ENCODE measurements at regions not wholly inside any gene's neighbourhood (a gene's known extent, or its start where the extent isn't known, plus 50 kb on each side); places are given as distances from the start of the nearest gene placed in this dataset.

- Histone ChIP-seq H3K9me3 (ENCODE audit: control insufficient read depth in 1 of 2, low read length in 2 of 2) (no peaks in the 10 kb centered on the region), H3K9ac (ENCODE audit: low read depth in 1 of 2, low read length in 2 of 2) (peak overlapping the region in 1 of 2 donors; percentile 6), H3K4me1 (ENCODE audit: control insufficient read depth in 1 of 2, insufficient read depth in 2 of 2, low read length in 2 of 2) (peaks cover 40 to 42% of the 10 kb centered on the region in 2 donors), H3K27me3 (ENCODE audit: control insufficient read depth in 1 of 2, insufficient read depth in 2 of 2, low read length in 2 of 2) (no peaks in the 10 kb centered on the region), H3K4me3 (ENCODE audit: low read depth in 1 of 2, low read length in 2 of 2) (peak overlapping the region in 1 of 2 donors; percentile 22), H3K36me3 (ENCODE audit: control insufficient read depth in 1 of 2, insufficient read depth in 2 of 2, low read length in 2 of 2) (no peaks in the 10 kb centered on the region), H3K27ac (ENCODE audit: low read depth, low read length) (peak overlapping the region; percentile 37)
Measured at GRCh38 chr4:13705521-13706041, 78.1 kb upstream of the BOD1L1 start.

GRCh38 chr4:13706120-13706519 lies 78.6 kb upstream of the BOD1L1 start:
- Histone ChIP-seq H3K4me1 (ENCODE audit: control insufficient read depth in 1 of 2, insufficient read depth in 2 of 2, low read length in 2 of 2) (peaks cover 39 to 41% of the 10 kb centered on the region in 2 donors), H3K9me3 (ENCODE audit: control insufficient read depth in 1 of 2, low read length in 2 of 2) (no peaks in the 10 kb centered on the region), H3K27me3 (ENCODE audit: control insufficient read depth in 1 of 2, insufficient read depth in 2 of 2, low read length in 2 of 2) (no peaks in the 10 kb centered on the region), H3K4me3 (ENCODE audit: low read depth in 1 of 2, low read length in 2 of 2) (no peak overlapping the region), H3K36me3 (ENCODE audit: control insufficient read depth in 1 of 2, insufficient read depth in 2 of 2, low read length in 2 of 2) (no peaks in the 10 kb centered on the region), H3K9ac (ENCODE audit: low read depth in 1 of 2, low read length in 2 of 2) (no peak overlapping the region), H3K27ac (ENCODE audit: low read depth, low read length) (peak overlapping the region; percentile 37)

GRCh38 chr4:13706716-13707115 lies 79.2 kb upstream of the BOD1L1 start:
- H3K4me3 ChIP-seq (ENCODE audit: low read depth in 1 of 2, low read length in 2 of 2), result no peak overlapping the region
- no peak overlapping the region for H3K27ac ChIP-seq (ENCODE audit: low read depth, low read length)
- H3K9me3 ChIP-seq (ENCODE audit: control insufficient read depth in 1 of 2, low read length in 2 of 2), result no peaks in the 10 kb centered on the region
- H3K36me3 ChIP-seq (ENCODE audit: control insufficient read depth in 1 of 2, insufficient read depth in 2 of 2, low read length in 2 of 2), result no peaks in the 10 kb centered on the region
- H3K27me3 ChIP-seq (ENCODE audit: control insufficient read depth in 1 of 2, insufficient read depth in 2 of 2, low read length in 2 of 2), result no peaks in the 10 kb centered on the region
- no peak overlapping the region for H3K9ac ChIP-seq (ENCODE audit: low read depth in 1 of 2, low read length in 2 of 2)
- peaks cover 33 to 35% of the 10 kb centered on the region in 2 donors for H3K4me1 ChIP-seq (ENCODE audit: control insufficient read depth in 1 of 2, insufficient read depth in 2 of 2, low read length in 2 of 2)

GRCh38 chr4:13710246-13710885 lies 82.8 kb upstream of the BOD1L1 start:
- H3K9me3 ChIP-seq (ENCODE audit: control insufficient read depth in 1 of 2, low read length in 2 of 2), result no peaks in the 10 kb centered on the region
- no peaks in the 10 kb centered on the region for H3K36me3 ChIP-seq (ENCODE audit: control insufficient read depth in 1 of 2, insufficient read depth in 2 of 2, low read length in 2 of 2)

GRCh38 chr4:13711233-13711785 lies 83.8 kb upstream of the BOD1L1 start:
- Histone ChIP-seq H3K27me3 (ENCODE audit: control insufficient read depth in 1 of 2, insufficient read depth in 2 of 2, low read length in 2 of 2) (no peaks in the 10 kb centered on the region), H3K9ac (ENCODE audit: low read depth in 1 of 2, low read length in 2 of 2) (no peak overlapping the region)

More at GRCh38 chr4:13710246-13710885, 82.8 kb upstream of the BOD1L1 start:
- Histone ChIP-seq H3K27ac (ENCODE audit: low read depth, low read length) (no peak overlapping the region), H3K4me3 (ENCODE audit: low read depth in 1 of 2, low read length in 2 of 2) (no peak overlapping the region), H3K9ac (ENCODE audit: low read depth in 1 of 2, low read length in 2 of 2) (no peak overlapping the region), H3K4me1 (ENCODE audit: control insufficient read depth in 1 of 2, insufficient read depth in 2 of 2, low read length in 2 of 2) (peaks cover 11 to 12% of the 10 kb centered on the region in 2 donors), H3K27me3 (ENCODE audit: control insufficient read depth in 1 of 2, insufficient read depth in 2 of 2, low read length in 2 of 2) (no peaks in the 10 kb centered on the region)

GRCh38 chr4:13721894-13722293 lies 94.4 kb upstream of the BOD1L1 start:
- no peaks in the 10 kb centered on the region for H3K27me3 ChIP-seq (ENCODE audit: control insufficient read depth in 1 of 2, insufficient read depth in 2 of 2, low read length in 2 of 2)
- peaks cover 6 to 8% of the 10 kb centered on the region in 2 donors for H3K4me1 ChIP-seq (ENCODE audit: control insufficient read depth in 1 of 2, insufficient read depth in 2 of 2, low read length in 2 of 2)
- no peak overlapping the region for H3K27ac ChIP-seq (ENCODE audit: low read depth, low read length)
- no peaks in the 10 kb centered on the region for H3K36me3 ChIP-seq (ENCODE audit: control insufficient read depth in 1 of 2, insufficient read depth in 2 of 2, low read length in 2 of 2)
- no peaks in the 10 kb centered on the region for H3K9me3 ChIP-seq (ENCODE audit: control insufficient read depth in 1 of 2, low read length in 2 of 2)
- H3K4me3 ChIP-seq (ENCODE audit: low read depth in 1 of 2, low read length in 2 of 2), result no peak overlapping the region
- no peak overlapping the region for H3K9ac ChIP-seq (ENCODE audit: low read depth in 1 of 2, low read length in 2 of 2)

More at GRCh38 chr4:13711233-13711785, 83.8 kb upstream of the BOD1L1 start:
- Histone ChIP-seq H3K27ac (ENCODE audit: low read depth, low read length) (no peak overlapping the region), H3K9me3 (ENCODE audit: control insufficient read depth in 1 of 2, low read length in 2 of 2) (no peaks in the 10 kb centered on the region), H3K4me1 (ENCODE audit: control insufficient read depth in 1 of 2, insufficient read depth in 2 of 2, low read length in 2 of 2) (peaks cover 1 to 2% of the 10 kb centered on the region in 2 donors), H3K36me3 (ENCODE audit: control insufficient read depth in 1 of 2, insufficient read depth in 2 of 2, low read length in 2 of 2) (no peaks in the 10 kb centered on the region), H3K4me3 (ENCODE audit: low read depth in 1 of 2, low read length in 2 of 2) (no peak overlapping the region)

- no peak overlapping the region for H3K27ac ChIP-seq (ENCODE audit: low read depth, low read length)
- H3K9ac ChIP-seq (ENCODE audit: low read depth in 1 of 2, low read length in 2 of 2), result no peak overlapping the region
- no peak overlapping the region for H3K4me3 ChIP-seq (ENCODE audit: low read depth in 1 of 2, low read length in 2 of 2)
- peaks cover 6 to 8% of the 10 kb centered on the region in 2 donors for H3K4me1 ChIP-seq (ENCODE audit: control insufficient read depth in 1 of 2, insufficient read depth in 2 of 2, low read length in 2 of 2)
- H3K9me3 ChIP-seq (ENCODE audit: control insufficient read depth in 1 of 2, low read length in 2 of 2), result no peaks in the 10 kb centered on the region
- H3K27me3 ChIP-seq (ENCODE audit: control insufficient read depth in 1 of 2, insufficient read depth in 2 of 2, low read length in 2 of 2), result no peaks in the 10 kb centered on the region
- no peaks in the 10 kb centered on the region for H3K36me3 ChIP-seq (ENCODE audit: control insufficient read depth in 1 of 2, insufficient read depth in 2 of 2, low read length in 2 of 2)
Measured at GRCh38 chr4:13722649-13723048, 95.1 kb upstream of the BOD1L1 start.

- no peak overlapping the region for H3K27ac ChIP-seq (ENCODE audit: low read depth, low read length)
- no peak overlapping the region for H3K9ac ChIP-seq (ENCODE audit: low read depth in 1 of 2, low read length in 2 of 2)
- H3K27me3 ChIP-seq (ENCODE audit: control insufficient read depth in 1 of 2, insufficient read depth in 2 of 2, low read length in 2 of 2), result no peaks in the 10 kb centered on the region
- H3K36me3 ChIP-seq (ENCODE audit: control insufficient read depth in 1 of 2, insufficient read depth in 2 of 2, low read length in 2 of 2), result no peaks in the 10 kb centered on the region
- H3K4me1 ChIP-seq (ENCODE audit: control insufficient read depth in 1 of 2, insufficient read depth in 2 of 2, low read length in 2 of 2), result no peaks in the 10 kb centered on the region
- no peaks in the 10 kb centered on the region for H3K9me3 ChIP-seq (ENCODE audit: control insufficient read depth in 1 of 2, low read length in 2 of 2)
- H3K4me3 ChIP-seq (ENCODE audit: low read depth in 1 of 2, low read length in 2 of 2), result no peak overlapping the region
Measured at GRCh38 chr4:13728761-13729160, 101.2 kb upstream of the BOD1L1 start.

- Histone ChIP-seq H3K36me3 (ENCODE audit: control insufficient read depth in 1 of 2, insufficient read depth in 2 of 2, low read length in 2 of 2) (no peaks in the 10 kb centered on the region), H3K27ac (ENCODE audit: low read depth, low read length) (no peak overlapping the region), H3K4me3 (ENCODE audit: low read depth in 1 of 2, low read length in 2 of 2) (no peak overlapping the region), H3K9ac (ENCODE audit: low read depth in 1 of 2, low read length in 2 of 2) (no peak overlapping the region), H3K9me3 (ENCODE audit: control insufficient read depth in 1 of 2, low read length in 2 of 2) (no peaks in the 10 kb centered on the region), H3K27me3 (ENCODE audit: control insufficient read depth in 1 of 2, insufficient read depth in 2 of 2, low read length in 2 of 2) (no peaks in the 10 kb centered on the region), H3K4me1 (ENCODE audit: control insufficient read depth in 1 of 2, insufficient read depth in 2 of 2, low read length in 2 of 2) (no peaks in the 10 kb centered on the region)
Measured at GRCh38 chr4:13731019-13731418, 103.5 kb upstream of the BOD1L1 start.

GRCh38 chr4:13733817-13734216 lies 106.3 kb upstream of the BOD1L1 start:
- Histone ChIP-seq H3K27me3 (ENCODE audit: control insufficient read depth in 1 of 2, insufficient read depth in 2 of 2, low read length in 2 of 2) (no peaks in the 10 kb centered on the region), H3K27ac (ENCODE audit: low read depth, low read length) (no peak overlapping the region), H3K36me3 (ENCODE audit: control insufficient read depth in 1 of 2, insufficient read depth in 2 of 2, low read length in 2 of 2) (no peaks in the 10 kb centered on the region), H3K4me3 (ENCODE audit: low read depth in 1 of 2, low read length in 2 of 2) (no peak overlapping the region), H3K9ac (ENCODE audit: low read depth in 1 of 2, low read length in 2 of 2) (no peak overlapping the region), H3K9me3 (ENCODE audit: control insufficient read depth in 1 of 2, low read length in 2 of 2) (no peaks in the 10 kb centered on the region), H3K4me1 (ENCODE audit: control insufficient read depth in 1 of 2, insufficient read depth in 2 of 2, low read length in 2 of 2) (no peaks in the 10 kb centered on the region)

Data from duodenal mucosa (tissue), 2 donors.